ENCODE measurements at regions not wholly inside any gene's neighbourhood (a gene's known extent, or its start where the extent isn't known, plus 50 kb on each side); places are given as distances from the start of the nearest gene placed in this dataset.

DNA sequence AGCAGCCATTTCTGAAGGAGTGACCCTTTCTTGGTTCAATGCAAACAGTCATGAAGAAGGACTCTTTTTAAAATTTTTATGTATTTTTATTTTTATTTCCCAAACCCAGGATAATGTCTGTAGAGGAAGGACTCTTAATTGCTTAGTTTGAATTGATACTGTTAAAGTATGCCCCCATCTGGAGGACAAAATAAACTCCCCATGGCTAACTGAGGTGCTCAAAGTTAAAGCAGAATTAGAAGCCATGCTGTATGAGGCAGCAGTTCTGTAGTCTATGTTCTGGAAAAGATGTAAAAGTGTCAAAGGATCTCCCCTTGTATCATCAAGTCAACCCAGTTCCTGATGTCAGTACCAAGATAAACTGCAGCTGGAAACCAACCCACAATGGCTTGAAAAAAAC is 617.9 kb upstream of the GRM3 start:
- H3K27me3 Mint-ChIP-seq (ENCODE audit: insufficient read depth) = no peaks in the 10 kb centered on the region
- DNase-seq (ENCODE audit: low spot score) = no peak
- no peaks in the 10 kb centered on the region for H3K36me3 Mint-ChIP-seq (ENCODE audit: low read depth)

DNA sequence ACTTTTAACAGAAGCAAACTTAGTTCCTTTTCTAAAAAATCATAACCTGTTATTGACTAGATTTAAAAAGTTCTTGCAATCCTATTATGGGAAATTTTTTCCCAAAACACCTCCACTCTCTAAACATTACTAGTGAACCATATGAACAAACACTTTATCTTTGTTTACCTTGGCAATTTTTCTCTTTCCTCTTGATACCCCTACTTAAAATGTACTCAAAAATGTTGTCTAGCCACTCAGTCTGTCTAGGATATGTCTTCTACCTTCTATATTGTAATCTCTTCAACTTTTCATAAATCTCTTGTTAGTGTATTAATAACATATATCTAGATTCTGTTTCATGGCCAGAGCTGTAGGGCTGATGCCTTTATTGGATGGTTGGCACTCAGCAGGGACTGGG is 630.0 kb upstream of the GRM3 start:
- Mint-ChIP-seq H3K4me3 (no peak overlapping the region), H3K27me3 (ENCODE audit: insufficient read depth) (no peaks in the 10 kb centered on the region), H3K36me3 (ENCODE audit: low read depth) (no peaks in the 10 kb centered on the region), H3K4me1 (ENCODE audit: low read depth) (no peaks in the 10 kb centered on the region), H3K9me3 (peaks cover 3% of the 10 kb centered on the region), H3K27ac (no peak overlapping the region)
- intact Hi-C loops (cut with micrococcal nuclease) = no loop called here
- no peak for DNase-seq (ENCODE audit: low spot score)

More for the DNA sequence above, 617.9 kb upstream of the GRM3 start:
- H3K4me3 Mint-ChIP-seq = no peak overlapping the region
- no peak overlapping the region for H3K27ac Mint-ChIP-seq
- no peaks in the 10 kb centered on the region for H3K9me3 Mint-ChIP-seq
- intact Hi-C loops (cut with micrococcal nuclease) = no loop called here
- H3K4me1 Mint-ChIP-seq (ENCODE audit: low read depth) = no peaks in the 10 kb centered on the region

DNA sequence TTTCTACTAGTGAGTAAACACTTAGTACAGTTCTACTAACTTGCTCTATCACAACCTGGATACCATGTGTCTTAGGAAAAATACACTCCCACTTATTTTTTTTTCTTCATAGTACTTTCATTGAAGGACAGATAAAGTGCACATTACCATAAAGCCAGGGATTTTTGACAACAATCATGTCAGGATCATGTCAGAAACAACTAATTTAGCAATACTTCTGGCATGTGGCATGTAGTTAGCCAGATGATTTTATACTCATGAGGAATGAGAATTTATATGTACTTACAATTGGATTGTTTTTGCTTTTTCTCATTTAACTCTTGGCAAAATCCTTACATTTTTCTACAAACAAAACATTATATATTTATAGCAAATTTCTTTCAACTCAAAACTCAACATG is 630.7 kb upstream of the GRM3 start:
- Mint-ChIP-seq H3K4me1 (ENCODE audit: low read depth) (no peaks in the 10 kb centered on the region), H3K36me3 (ENCODE audit: low read depth) (no peaks in the 10 kb centered on the region), H3K9me3 (peaks cover 3% of the 10 kb centered on the region), H3K27ac (no peak overlapping the region), H3K27me3 (ENCODE audit: insufficient read depth) (no peaks in the 10 kb centered on the region), H3K4me3 (no peak overlapping the region)
- intact Hi-C loops (cut with micrococcal nuclease) = no loop called here
- DNase-seq (ENCODE audit: low spot score) = no peak

DNA sequence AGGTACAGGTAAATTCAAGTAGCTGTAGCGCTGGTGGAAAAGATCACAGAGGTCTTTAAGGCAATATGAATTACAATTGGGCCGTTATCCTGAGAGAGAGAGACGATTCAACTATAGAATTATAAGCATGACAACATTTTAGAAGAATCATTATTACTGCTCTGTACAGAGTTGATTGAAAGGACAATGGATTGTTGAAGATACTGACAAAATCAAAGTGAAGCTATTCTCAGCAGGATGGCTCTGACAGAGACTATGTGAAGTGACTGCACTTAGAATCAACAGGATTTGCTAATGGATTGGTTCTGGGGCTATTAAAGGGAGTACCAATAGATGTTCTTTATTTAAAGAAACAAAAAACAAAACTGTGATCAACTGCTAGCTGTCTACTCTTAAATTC is 634.8 kb upstream of the GRM3 start:
- Mint-ChIP-seq H3K36me3 (ENCODE audit: low read depth) (no peaks in the 10 kb centered on the region), H3K4me3 (no peak overlapping the region), H3K27me3 (ENCODE audit: insufficient read depth) (no peaks in the 10 kb centered on the region), H3K27ac (no peak overlapping the region), H3K9me3 (peaks cover 8% of the 10 kb centered on the region), H3K4me1 (ENCODE audit: low read depth) (no peaks in the 10 kb centered on the region)
- no peak for DNase-seq (ENCODE audit: low spot score)
- intact Hi-C loops (cut with micrococcal nuclease) = no loop called here

DNA sequence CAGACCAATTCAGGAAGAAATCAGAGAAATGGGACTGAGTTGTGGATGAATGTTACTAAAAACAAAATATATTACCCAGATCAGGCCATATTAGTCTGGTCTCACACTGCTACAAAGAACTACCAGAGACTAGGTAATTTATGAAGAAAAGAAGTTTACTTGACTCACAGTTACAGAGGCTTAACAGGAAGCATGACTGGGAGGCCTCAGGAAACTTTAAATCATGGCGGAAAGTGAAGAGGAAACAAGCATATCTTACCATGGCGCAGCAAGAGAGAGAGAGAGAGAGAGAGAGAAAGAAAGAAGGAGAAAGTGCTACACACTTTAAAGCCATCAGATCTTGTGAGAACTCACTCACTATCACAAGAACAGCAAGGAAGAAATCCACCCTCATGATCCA is 636.8 kb upstream of the GRM3 start:
- H3K36me3 Mint-ChIP-seq (ENCODE audit: low read depth) = no peaks in the 10 kb centered on the region
- peaks cover 21% of the 10 kb centered on the region for H3K9me3 Mint-ChIP-seq
- no peak overlapping the region for H3K27ac Mint-ChIP-seq

DNA sequence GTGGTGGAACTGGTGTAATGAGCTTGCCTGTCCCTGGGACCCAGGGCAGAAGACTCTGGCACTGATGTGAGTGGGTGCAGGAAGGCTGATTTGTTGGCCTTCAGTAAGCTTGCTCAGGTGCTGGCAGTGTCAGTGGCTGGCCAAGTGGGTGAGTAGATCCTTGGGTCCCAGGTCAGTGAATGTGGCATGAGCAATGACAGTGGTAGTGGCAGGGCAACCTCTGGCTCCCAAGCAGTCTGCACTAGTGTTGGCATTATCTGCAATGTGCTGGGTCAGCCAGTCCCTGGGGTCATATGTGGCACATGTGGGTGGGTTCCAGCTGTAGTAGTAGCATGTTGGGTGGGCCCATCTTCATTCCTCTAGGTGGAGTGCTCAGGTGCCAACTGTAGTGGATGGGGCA is 640.9 kb upstream of the GRM3 start:
- peaks cover 45% of the 10 kb centered on the region for H3K9me3 Mint-ChIP-seq
- intact Hi-C loops (cut with micrococcal nuclease) = no loop called here
- H3K27ac Mint-ChIP-seq = no peak overlapping the region
- H3K4me3 Mint-ChIP-seq = no peak overlapping the region
- H3K4me1 Mint-ChIP-seq (ENCODE audit: low read depth) = no peaks in the 10 kb centered on the region
- DNase-seq (ENCODE audit: low spot score) = no peak
- no peaks in the 10 kb centered on the region for H3K36me3 Mint-ChIP-seq (ENCODE audit: low read depth)
- H3K27me3 Mint-ChIP-seq (ENCODE audit: insufficient read depth) = no peaks in the 10 kb centered on the region

More for the DNA sequence above, 636.8 kb upstream of the GRM3 start:
- Mint-ChIP-seq H3K27me3 (ENCODE audit: insufficient read depth) (no peaks in the 10 kb centered on the region), H3K4me1 (ENCODE audit: low read depth) (no peaks in the 10 kb centered on the region), H3K4me3 (no peak overlapping the region)
- no peak for DNase-seq (ENCODE audit: low spot score)
- intact Hi-C loops (cut with micrococcal nuclease) = no loop called here

DNA sequence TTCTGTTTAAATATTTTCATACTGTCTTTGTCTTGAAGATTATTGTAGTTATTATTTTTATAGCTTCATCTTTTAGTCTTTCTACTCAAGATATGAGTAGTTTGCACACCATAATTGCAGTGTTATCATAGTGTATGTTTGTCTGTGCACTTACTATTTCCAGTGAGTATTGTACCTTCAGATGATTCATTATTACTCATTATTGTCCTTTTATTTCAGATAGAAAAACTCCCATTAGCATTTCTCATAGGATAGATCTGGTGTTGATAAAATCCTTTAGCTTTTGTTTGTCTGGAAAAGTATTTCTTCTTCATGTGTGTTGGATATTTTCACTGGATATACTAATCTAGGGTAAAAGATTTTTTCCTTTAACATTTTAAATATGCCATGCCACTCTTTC is 646.2 kb upstream of the GRM3 start:
- peaks cover 34% of the 10 kb centered on the region for H3K9me3 Mint-ChIP-seq

DNA sequence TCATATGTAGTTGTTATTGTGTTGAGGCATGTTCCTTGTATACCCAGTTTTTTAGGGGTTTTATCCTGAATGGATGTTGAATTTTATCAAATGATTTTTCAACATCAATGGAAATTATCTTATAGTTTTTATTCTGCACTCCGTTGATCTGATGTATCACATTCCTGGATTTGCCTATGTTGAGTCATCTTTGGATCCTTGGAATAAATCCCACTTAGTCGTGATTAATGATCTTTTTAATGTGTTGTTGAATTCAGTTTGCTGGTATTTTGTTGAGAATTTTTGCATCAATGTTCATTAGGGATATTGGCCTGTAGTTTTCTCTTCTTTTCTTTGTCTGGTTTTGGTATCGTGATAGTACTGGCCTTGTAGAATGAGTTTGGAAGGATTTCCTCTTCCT is 648.6 kb upstream of the GRM3 start:
- no peak overlapping the region for H3K4me3 Mint-ChIP-seq
- DNase-seq (ENCODE audit: low spot score) = no peak
- H3K4me1 Mint-ChIP-seq (ENCODE audit: low read depth) = no peaks in the 10 kb centered on the region
- intact Hi-C loops (cut with micrococcal nuclease) = no loop called here
- no peak overlapping the region for H3K27ac Mint-ChIP-seq
- peaks cover 17% of the 10 kb centered on the region for H3K9me3 Mint-ChIP-seq
- H3K27me3 Mint-ChIP-seq (ENCODE audit: insufficient read depth) = no peaks in the 10 kb centered on the region
- no peaks in the 10 kb centered on the region for H3K36me3 Mint-ChIP-seq (ENCODE audit: low read depth)

More for the DNA sequence above, 646.2 kb upstream of the GRM3 start:
- H3K4me1 Mint-ChIP-seq (ENCODE audit: low read depth) = no peaks in the 10 kb centered on the region
- H3K36me3 Mint-ChIP-seq (ENCODE audit: low read depth) = no peaks in the 10 kb centered on the region
- no peaks in the 10 kb centered on the region for H3K27me3 Mint-ChIP-seq (ENCODE audit: insufficient read depth)
- intact Hi-C loops (cut with micrococcal nuclease) = no loop called here
- H3K4me3 Mint-ChIP-seq = no peak overlapping the region
- DNase-seq (ENCODE audit: low spot score) = no peak
- no peak overlapping the region for H3K27ac Mint-ChIP-seq

DNA sequence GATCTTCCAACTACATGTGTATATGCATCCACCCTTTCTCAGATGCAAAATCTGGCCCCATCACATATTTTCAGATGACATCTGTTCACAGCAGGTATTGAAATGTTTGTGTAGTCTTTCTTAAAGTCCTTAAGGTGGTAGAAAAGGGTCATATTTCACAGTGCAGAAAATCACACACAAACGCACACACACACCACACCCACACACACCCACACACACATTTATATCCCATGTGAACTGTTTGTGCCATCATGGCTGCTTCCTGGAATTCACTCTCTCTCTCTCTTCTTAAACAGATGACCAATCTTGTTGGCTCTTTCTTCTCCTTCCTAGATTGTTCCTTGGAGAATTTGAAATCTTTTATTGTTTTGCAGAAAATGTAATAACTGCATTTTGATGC is 663.0 kb upstream of the GRM3 start:
- H3K27ac Mint-ChIP-seq = no peak overlapping the region
- intact Hi-C loops (cut with micrococcal nuclease) = no loop called here
- peaks cover 6% of the 10 kb centered on the region for H3K9me3 Mint-ChIP-seq
- H3K27me3 Mint-ChIP-seq (ENCODE audit: insufficient read depth) = no peaks in the 10 kb centered on the region
- no peaks in the 10 kb centered on the region for H3K4me1 Mint-ChIP-seq (ENCODE audit: low read depth)
- DNase-seq (ENCODE audit: low spot score) = no peak
- H3K4me3 Mint-ChIP-seq = no peak overlapping the region
- no peaks in the 10 kb centered on the region for H3K36me3 Mint-ChIP-seq (ENCODE audit: low read depth)

DNA sequence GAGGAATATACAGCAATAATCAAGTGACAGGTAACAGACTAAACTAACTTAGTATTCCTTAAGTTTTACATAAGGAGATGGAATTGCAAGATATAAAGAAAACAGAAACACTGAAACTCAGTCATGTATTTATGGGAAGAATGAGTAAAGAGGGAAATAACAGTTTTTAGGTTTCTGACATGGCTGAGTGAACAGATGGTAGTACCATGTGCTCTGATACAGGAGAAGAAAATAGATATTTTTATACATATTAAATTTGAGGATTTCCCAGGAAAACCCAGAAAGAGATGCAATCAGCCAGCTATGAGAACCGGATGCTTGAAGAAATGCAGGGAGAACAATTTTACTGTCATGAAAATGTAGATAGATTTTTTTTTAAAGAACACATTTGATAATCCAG is 669.5 kb upstream of the GRM3 start:
- H3K9me3 Mint-ChIP-seq = peaks cover 11% of the 10 kb centered on the region
- intact Hi-C loops (cut with micrococcal nuclease) = no loop called here
- H3K27me3 Mint-ChIP-seq (ENCODE audit: insufficient read depth) = no peaks in the 10 kb centered on the region
- DNase-seq (ENCODE audit: low spot score) = no peak
- no peak overlapping the region for H3K4me3 Mint-ChIP-seq
- H3K27ac Mint-ChIP-seq = no peak overlapping the region
- no peaks in the 10 kb centered on the region for H3K36me3 Mint-ChIP-seq (ENCODE audit: low read depth)
- no peaks in the 10 kb centered on the region for H3K4me1 Mint-ChIP-seq (ENCODE audit: low read depth)

DNA sequence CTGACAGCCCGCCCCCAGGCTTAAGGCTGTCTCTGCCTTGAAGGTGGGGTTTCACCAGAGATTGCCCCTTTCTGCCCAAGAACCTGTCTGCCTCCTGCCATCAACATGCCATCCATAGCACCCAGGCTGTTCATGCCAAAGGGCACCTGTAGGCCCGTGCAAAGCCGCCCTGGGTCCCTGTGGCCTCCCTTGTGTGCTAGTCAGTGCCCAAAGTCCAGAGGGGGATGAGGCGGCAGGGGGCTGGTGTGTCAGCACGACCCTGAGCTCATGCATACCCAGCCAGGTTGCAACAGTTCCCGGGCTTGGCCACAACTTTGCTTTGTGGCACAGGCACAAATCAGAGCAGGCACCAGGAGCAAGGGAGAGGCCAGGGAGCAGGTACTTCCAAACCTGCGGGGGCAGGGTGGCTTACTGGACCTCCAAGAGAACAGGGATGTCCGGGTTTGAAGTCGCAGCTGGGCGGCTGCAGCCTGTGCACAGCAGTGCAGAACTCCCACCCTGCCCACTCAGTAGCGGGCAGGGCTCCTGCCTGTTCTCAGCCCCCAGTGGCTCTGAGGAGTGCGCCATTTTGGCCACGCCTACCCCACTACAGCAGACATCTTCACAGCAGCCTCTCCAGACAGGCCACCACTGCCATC is 671.1 kb upstream of the GRM3 start:
- intact Hi-C loops (cut with micrococcal nuclease) = no loop called here

DNA sequence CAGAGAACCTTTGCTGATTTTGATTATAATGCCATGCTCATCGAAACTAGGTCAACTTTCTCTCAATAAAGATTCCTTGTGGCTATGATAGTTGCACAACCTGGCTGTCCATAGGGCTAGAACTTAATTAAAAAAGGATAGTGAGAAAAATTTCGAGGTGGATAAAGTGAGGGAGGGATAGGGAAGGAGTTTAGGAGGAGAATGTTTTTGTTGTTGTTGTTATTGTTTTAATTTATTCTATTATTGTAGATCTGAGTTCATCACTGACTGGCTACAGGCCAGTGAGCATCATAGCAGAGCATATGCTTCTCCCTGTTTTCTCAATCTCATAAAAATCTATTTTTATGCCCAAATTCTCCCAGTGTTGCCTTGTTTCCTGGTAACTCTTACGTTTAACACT is 688.7 kb upstream of the GRM3 start:
- DNase-seq (ENCODE audit: low spot score) = no peak
- Mint-ChIP-seq H3K4me1 (ENCODE audit: low read depth) (no peaks in the 10 kb centered on the region), H3K4me3 (no peak overlapping the region), H3K27me3 (ENCODE audit: insufficient read depth) (no peaks in the 10 kb centered on the region), H3K36me3 (ENCODE audit: low read depth) (no peaks in the 10 kb centered on the region), H3K9me3 (peaks cover 10% of the 10 kb centered on the region), H3K27ac (no peak overlapping the region)
- intact Hi-C loops (cut with micrococcal nuclease) = no loop called here

More for the DNA sequence above, 671.1 kb upstream of the GRM3 start:
- Mint-ChIP-seq H3K4me3 (no peak overlapping the region), H3K27ac (no peak overlapping the region), H3K27me3 (ENCODE audit: insufficient read depth) (no peaks in the 10 kb centered on the region), H3K9me3 (peaks cover 5% of the 10 kb centered on the region), H3K36me3 (ENCODE audit: low read depth) (no peaks in the 10 kb centered on the region), H3K4me1 (ENCODE audit: low read depth) (no peaks in the 10 kb centered on the region)
- no peak for DNase-seq (ENCODE audit: low spot score)

DNA sequence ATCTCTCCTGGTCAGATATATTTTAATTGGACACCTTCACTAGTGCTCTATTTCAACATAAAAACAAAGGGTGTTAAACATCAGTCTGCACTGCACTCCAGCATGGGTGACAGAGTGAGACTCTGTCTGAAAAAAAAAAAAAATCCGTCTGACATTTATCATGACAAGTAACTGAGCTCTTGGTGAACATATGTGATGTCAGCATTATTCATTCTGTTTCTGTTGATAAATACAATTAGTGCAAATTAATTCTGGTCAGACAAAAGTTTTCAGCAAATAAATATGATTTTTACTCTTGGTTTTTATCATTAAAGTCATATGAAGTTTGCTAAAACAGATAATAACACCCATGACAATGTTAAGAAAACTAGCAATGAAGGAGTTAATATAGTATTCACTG is 692.8 kb upstream of the GRM3 start:
- Mint-ChIP-seq H3K27me3 (ENCODE audit: insufficient read depth) (no peaks in the 10 kb centered on the region), H3K9me3 (peaks cover 22% of the 10 kb centered on the region), H3K4me1 (ENCODE audit: low read depth) (no peaks in the 10 kb centered on the region), H3K4me3 (no peak overlapping the region), H3K36me3 (ENCODE audit: low read depth) (no peaks in the 10 kb centered on the region), H3K27ac (no peak overlapping the region)
- no peak for DNase-seq (ENCODE audit: low spot score)
- intact Hi-C loops (cut with micrococcal nuclease) = no loop called here

DNA sequence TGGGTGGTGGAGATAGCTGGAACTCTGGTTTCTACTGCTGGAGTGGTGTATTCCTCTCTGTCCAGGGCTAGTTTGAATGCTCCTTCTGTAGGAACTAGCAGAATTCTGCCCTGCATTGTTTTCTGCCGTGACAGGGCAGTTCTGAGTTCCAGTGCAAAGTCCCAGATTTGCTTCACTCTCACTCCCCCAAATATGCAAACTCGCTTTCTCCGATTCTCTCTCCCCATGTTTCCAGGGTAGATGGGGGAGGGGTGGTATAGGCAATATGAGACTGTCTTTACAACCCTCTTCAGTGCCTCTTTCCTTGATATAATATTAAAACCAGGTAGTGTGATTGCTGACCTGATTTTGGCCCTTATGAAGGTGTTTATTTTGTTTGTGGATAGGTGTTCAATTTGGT is 693.3 kb upstream of the GRM3 start:
- no peaks in the 10 kb centered on the region for H3K36me3 Mint-ChIP-seq (ENCODE audit: low read depth)
- no peak overlapping the region for H3K4me3 Mint-ChIP-seq
- H3K4me1 Mint-ChIP-seq (ENCODE audit: low read depth) = no peaks in the 10 kb centered on the region
- H3K9me3 Mint-ChIP-seq = peaks cover 22% of the 10 kb centered on the region
- H3K27me3 Mint-ChIP-seq (ENCODE audit: insufficient read depth) = no peaks in the 10 kb centered on the region
- no peak overlapping the region for H3K27ac Mint-ChIP-seq
- intact Hi-C loops (cut with micrococcal nuclease) = no loop called here
- DNase-seq (ENCODE audit: low spot score) = no peak
